H9 (cell line): ENCODE measurements at regions not wholly inside any gene's neighbourhood (a gene's known extent, or its start where the extent isn't known, plus 50 kb on each side); places are given as distances from the start of the nearest gene placed in this dataset.

Source experiments
- DNase-seq: peaks from one replicate; pipeline ENCODE4 v3.0.0-alpha.2; 2017
- H2AFZ ChIP-seq: one replicate; pipeline ENCODE4 v1.6.1; 2013; ENCODE audit warnings: mild to moderate bottlenecking, low read length, control low read depth, moderate library complexity
- H2AK5ac ChIP-seq: 2 replicates; pipeline ENCODE4 v1.6.1; 2013; ENCODE audit warnings: low read length, control low read depth, mixed read lengths; ENCODE audit not compliant: insufficient read length
- H2BK120ac ChIP-seq: one replicate; pipeline ENCODE4 v1.6.1; 2013; ENCODE audit warnings: low read depth, mild to moderate bottlenecking, low read length, control low read depth, inconsistent platforms; ENCODE audit not compliant: poor library complexity, severe bottlenecking
- H2BK12ac ChIP-seq: 2 replicates; pipeline ENCODE4 v1.6.1; 2013; ENCODE audit warnings: low read length, control low read depth, mixed read lengths, low read depth; ENCODE audit not compliant: insufficient read length
- H2BK15ac ChIP-seq: 2 replicates; pipeline ENCODE4 v1.6.1; 2013; ENCODE audit warnings: low read depth, low read length, control low read depth
- H2BK20ac ChIP-seq: one replicate; pipeline ENCODE4 v1.6.1; 2013; ENCODE audit warnings: low read depth, mild to moderate bottlenecking, low read length, control low read depth, inconsistent platforms; ENCODE audit not compliant: poor library complexity, severe bottlenecking
- H2BK5ac ChIP-seq: 2 replicates; pipeline ENCODE4 v1.6.1; 2013; ENCODE audit warnings: low read length, control low read depth, mixed read lengths; ENCODE audit not compliant: insufficient read length
- H3K14ac ChIP-seq: 2 replicates; pipeline ENCODE4 v1.6.1; 2013; ENCODE audit warnings: low read length, control low read depth; ENCODE audit not compliant: insufficient read depth
- H3K18ac ChIP-seq: 2 replicates; pipeline ENCODE4 v1.6.1; 2013; ENCODE audit warnings: low read depth, mild to moderate bottlenecking, mixed read lengths, low read length, control low read depth; ENCODE audit not compliant: insufficient read length
- H3K23ac ChIP-seq: 2 replicates; pipeline ENCODE4 v1.6.1; 2013; ENCODE audit warnings: low read length, control low read depth, mixed read lengths, low read depth; ENCODE audit not compliant: insufficient read length
- H3K23me2 ChIP-seq: 2 replicates; pipeline ENCODE4 v1.6.1; 2013; ENCODE audit warnings: low read depth, mild to moderate bottlenecking, mixed read lengths, low read length, control low read depth; ENCODE audit not compliant: insufficient read length, poor library complexity, severe bottlenecking
- H3K27ac ChIP-seq: 2 replicates; pipeline ENCODE4 v1.5.1; 2013; ENCODE audit warnings: low read length, control low read depth, mixed read lengths, low read depth; ENCODE audit not compliant: insufficient read length
- H3K27me3 ChIP-seq: 2 replicates; pipeline ENCODE4 v1.6.1; 2013; ENCODE audit warnings: low read length, control low read depth, inconsistent platforms; ENCODE audit not compliant: insufficient read depth
- H3K4ac ChIP-seq: 2 replicates; pipeline ENCODE4 v1.6.1; 2013; ENCODE audit warnings: low read depth, mild to moderate bottlenecking, control low read depth, inconsistent platforms, low read length, moderate library complexity
- H3K4me1 ChIP-seq: 2 replicates; pipeline ENCODE4 v1.6.1; 2013; ENCODE audit warnings: low read length, control low read depth, inconsistent platforms; ENCODE audit not compliant: insufficient read depth
- H3K4me2 ChIP-seq: 2 replicates; pipeline ENCODE4 v1.6.1; 2013; ENCODE audit warnings: low read length, control low read depth, mixed read lengths; ENCODE audit not compliant: insufficient read length, insufficient read depth
- H3K56ac ChIP-seq: 2 replicates; pipeline ENCODE4 v1.6.1; 2013; ENCODE audit warnings: low read depth, mild to moderate bottlenecking, mixed read lengths, low read length, control low read depth; ENCODE audit not compliant: insufficient read length
- H3K79me1 ChIP-seq: 2 replicates; pipeline ENCODE4 v1.6.1; 2013; ENCODE audit warnings: low read depth, mild to moderate bottlenecking, moderate library complexity, low read length, control low read depth, inconsistent platforms; ENCODE audit not compliant: insufficient read depth, poor library complexity, severe bottlenecking
- H3K79me2 ChIP-seq: 2 replicates; pipeline ENCODE4 v1.6.1; 2013; ENCODE audit warnings: low read length, control low read depth, inconsistent platforms; ENCODE audit not compliant: insufficient read depth
- H3K9ac ChIP-seq: 2 replicates; pipeline ENCODE4 v1.6.1; 2013; ENCODE audit warnings: low read length, control low read depth, mixed read lengths; ENCODE audit not compliant: insufficient read length; ENCODE audit errors: extremely low read depth
- H3K9me3 ChIP-seq: one replicate; pipeline ENCODE4 v1.6.1; 2013; ENCODE audit warnings: low read depth, low read length, inconsistent platforms; ENCODE audit not compliant: control insufficient read depth
- H3T11ph ChIP-seq: one replicate; pipeline ENCODE4 v1.6.1; 2013; ENCODE audit warnings: mild to moderate bottlenecking, low read length, control low read depth, inconsistent platforms
- H4K20me1 ChIP-seq: one replicate; pipeline ENCODE4 v1.6.1; 2013; ENCODE audit not compliant: control insufficient read depth, insufficient read length, insufficient read depth
- H4K5ac ChIP-seq: 2 replicates; pipeline ENCODE4 v1.6.1; 2013; ENCODE audit warnings: low read depth, mild to moderate bottlenecking, mixed read lengths, low read length, control low read depth; ENCODE audit not compliant: insufficient read length
- H4K8ac ChIP-seq: replicated peaks from 2 replicates; pipeline ENCODE4 v1.6.1; 2013; ENCODE audit warnings: low read length, control low read depth, mixed read lengths, low read depth; ENCODE audit not compliant: insufficient read length
- H4K91ac ChIP-seq: 2 replicates; pipeline ENCODE4 v1.6.1; 2013; ENCODE audit warnings: low read depth, mild to moderate bottlenecking, moderate library complexity, mixed read lengths, low read length, control low read depth; ENCODE audit not compliant: insufficient read length
- H3K27ac Mint-ChIP-seq, 3 experiments: 2 replicates in 2 of 3; 3 replicates in 1 of 3; pipeline ENCODE4 v1.8.0; 2020 to 2021; ENCODE audit warnings: mixed read lengths in 3 of 3, mild to moderate bottlenecking in 1 of 3, moderate library complexity in 1 of 3
- H3K27me3 Mint-ChIP-seq: 2 replicates; pipeline ENCODE4 v1.8.0; 2021; ENCODE audit warnings: low read depth, mild to moderate bottlenecking, moderate library complexity, mixed read lengths
- H3K36me3 Mint-ChIP-seq, 3 experiments: 2 replicates in 2 of 3; 3 replicates in 1 of 3; pipeline ENCODE4 v1.8.0; 2020 to 2021; ENCODE audit warnings: low read depth in 3 of 3, mixed read lengths in 3 of 3; ENCODE audit not compliant: insufficient read depth in 1 of 3
- H3K4me1 Mint-ChIP-seq, 2 experiments: 2 replicates each; pipeline ENCODE4 v1.8.0; 2020; ENCODE audit warnings: mixed read lengths in 2 of 2
- H3K4me3 Mint-ChIP-seq, 2 experiments: 2 replicates in 1 of 2; 3 replicates in 1 of 2; pipeline ENCODE4 v1.8.0; 2020 to 2021; ENCODE audit warnings: mild to moderate bottlenecking in 2 of 2, mixed read lengths in 2 of 2, moderate library complexity in 1 of 2
- H3K9me3 Mint-ChIP-seq, 2 experiments: 2 replicates in 1 of 2; 3 replicates in 1 of 2; pipeline ENCODE4 v1.8.0; 2020; ENCODE audit warnings: mild to moderate bottlenecking in 2 of 2, mixed read lengths in 2 of 2, moderate library complexity in 1 of 2
- WGBS: extraction: QIAGEN DNeasy Blood & Tissue Kit; methylation state at CpG from one replicate; pipeline ENCODE4 v1.1.7; 2013; ENCODE audit warnings: missing lambda C conversion rate, low lambda C conversion rate, mixed read lengths; ENCODE audit not compliant: insufficient read length; ENCODE audit errors: extremely low coverage; 5-methylcytosine and 5-hydroxymethylcytosine counted together
- TF ChIP-seq, protein P1 (sequence below): fragments of 200-600 bp; sonication (generic); conservative IDR thresholded peaks from 3 replicates; pipeline ENCODE4 v1.8.0; 2021; ENCODE audit warnings: antibody characterized with exemption, mild to moderate bottlenecking

DNA sequence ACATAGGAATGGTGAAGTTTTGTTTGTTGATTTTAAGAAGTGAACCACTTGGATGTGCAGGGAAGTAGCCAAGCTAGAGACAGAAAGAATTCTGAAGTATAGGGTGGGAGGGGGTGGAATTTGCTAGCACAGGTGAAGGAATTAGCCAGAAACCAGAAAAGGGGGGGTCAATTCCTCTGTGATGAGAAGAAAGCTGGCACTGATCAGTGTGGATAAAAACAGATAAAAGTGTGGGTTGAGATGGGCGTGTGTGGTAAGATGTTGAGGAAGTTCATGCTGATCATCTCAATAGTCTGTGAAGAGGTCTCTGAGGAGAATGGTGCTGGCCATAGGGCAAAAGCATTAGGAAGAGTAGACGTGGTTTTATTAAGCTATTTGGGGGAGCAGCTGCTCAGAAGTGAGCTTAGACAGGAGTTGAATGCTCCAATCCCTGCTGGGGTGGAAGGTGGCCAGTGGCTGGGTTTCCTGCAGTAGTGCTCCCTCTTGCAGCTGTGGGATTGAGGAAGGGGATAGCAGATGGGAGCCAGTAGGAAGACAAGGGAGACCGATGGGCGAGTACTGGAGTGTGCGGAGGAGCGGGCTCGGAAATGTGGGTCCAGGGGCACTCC lies 88.7 kb upstream of the ELL2 start:
- Histone ChIP-seq H3T11ph (no peak overlapping the region), H3K79me2 (no peaks in the 10 kb centered on the region), H3K14ac (no peak overlapping the region), H4K91ac (no peak overlapping the region), H3K23me2 (no peaks in the 10 kb centered on the region), H2AFZ (no peak overlapping the region), H2BK12ac (no peak overlapping the region), H3K23ac (no peak overlapping the region), H3K18ac (no peak overlapping the region), H3K4me1 (no peaks in the 10 kb centered on the region), H3K27ac (no peak overlapping the region), H4K5ac (no peak overlapping the region), H3K9me3 (no peaks in the 10 kb centered on the region), H2AK5ac (no peak overlapping the region), H3K56ac (no peak overlapping the region), H3K79me1 (no peaks in the 10 kb centered on the region), H2BK120ac (no peak overlapping the region), H4K20me1 (no peaks in the 10 kb centered on the region), H3K27me3 (no peaks in the 10 kb centered on the region), H3K4me2 (no peak overlapping the region), H2BK20ac (no peak overlapping the region), H2BK5ac (no peak overlapping the region), H4K8ac (no peak overlapping the region), H3K9ac (no peak overlapping the region), H3K4ac (no peak overlapping the region), H2BK15ac (no peak overlapping the region)
- WGBS, result no CpG with 5 or more reads among the region's 7 CpGs
- DNase-seq, result no peak
- Mint-ChIP-seq H3K4me3 (no peak overlapping the region), H3K27ac (no peak overlapping the region), H3K9me3 (no peaks in the 10 kb centered on the region), H3K27me3 (no peaks in the 10 kb centered on the region), H3K36me3 (0 out of 7 replicates have a peak, but pooled peaks cover 0 to 6% (median 0%) of the 10 kb centered on the region in 3 experiments), H3K4me1 (peaks cover 0 to 6% of the 10 kb centered on the region in 2 experiments; a peak in 1 of 4 replicates)
- TF ChIP-seq, protein P1, sequence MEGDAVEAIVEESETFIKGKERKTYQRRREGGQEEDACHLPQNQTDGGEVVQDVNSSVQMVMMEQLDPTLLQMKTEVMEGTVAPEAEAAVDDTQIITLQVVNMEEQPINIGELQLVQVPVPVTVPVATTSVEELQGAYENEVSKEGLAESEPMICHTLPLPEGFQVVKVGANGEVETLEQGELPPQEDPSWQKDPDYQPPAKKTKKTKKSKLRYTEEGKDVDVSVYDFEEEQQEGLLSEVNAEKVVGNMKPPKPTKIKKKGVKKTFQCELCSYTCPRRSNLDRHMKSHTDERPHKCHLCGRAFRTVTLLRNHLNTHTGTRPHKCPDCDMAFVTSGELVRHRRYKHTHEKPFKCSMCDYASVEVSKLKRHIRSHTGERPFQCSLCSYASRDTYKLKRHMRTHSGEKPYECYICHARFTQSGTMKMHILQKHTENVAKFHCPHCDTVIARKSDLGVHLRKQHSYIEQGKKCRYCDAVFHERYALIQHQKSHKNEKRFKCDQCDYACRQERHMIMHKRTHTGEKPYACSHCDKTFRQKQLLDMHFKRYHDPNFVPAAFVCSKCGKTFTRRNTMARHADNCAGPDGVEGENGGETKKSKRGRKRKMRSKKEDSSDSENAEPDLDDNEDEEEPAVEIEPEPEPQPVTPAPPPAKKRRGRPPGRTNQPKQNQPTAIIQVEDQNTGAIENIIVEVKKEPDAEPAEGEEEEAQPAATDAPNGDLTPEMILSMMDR, result no peak
